Right ventricle myocardium inferior (tissue), 1 donor: ENCODE measurements at regions not wholly inside any gene's neighbourhood (a gene's known extent, or its start where the extent isn't known, plus 50 kb on each side); places are given as distances from the start of the nearest gene placed in this dataset.

Source experiments
- ATAC-seq: fragments of 200-7000 bp; cut with Tn5 transposase; one replicate; pipeline ENCODE4 v1.9.1; 2020; ENCODE audit warnings: mild to moderate bottlenecking, moderate library complexity
- DNase-seq: peaks from one replicate; pipeline ENCODE4 v3.0.0; 2021; ENCODE audit errors: missing footprints
- intact Hi-C: fragments of 100-400 bp; cut with DNase I; formaldehyde crosslinking; loops from one replicate; pipeline ENCODE4 v1.11.0; 2022
- donor health status: DM: no; HTN: yes; CAD: no; lungs with severe emphysema.

DNA sequence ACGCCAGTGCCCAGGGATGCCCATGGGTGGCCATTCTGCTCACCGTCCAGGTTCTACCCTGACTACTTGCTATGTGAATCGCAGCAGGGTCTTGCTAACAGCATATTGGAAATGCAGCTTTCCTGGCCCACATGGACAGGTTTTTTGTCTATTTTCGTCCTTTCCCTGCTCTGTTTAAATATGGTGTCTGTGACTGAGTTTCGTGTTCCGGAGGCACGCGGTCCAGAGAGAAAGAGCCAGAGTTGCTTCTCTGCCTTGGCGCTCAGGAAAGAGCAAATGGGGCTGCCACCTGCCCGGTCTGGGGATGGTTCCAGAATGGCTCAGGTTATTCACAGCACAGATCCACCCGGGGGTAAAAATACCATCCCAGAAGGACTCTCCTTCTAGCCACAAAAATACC, 456.2 kb downstream of the BCL11A start:
- intact Hi-C loops: no loop called here
- ATAC-seq (no peak), DNase-seq (no peak)

GRCh38 chr2:60096556-60096955, 456.9 kb downstream of the BCL11A start:
- DNase-seq (no peak), ATAC-seq (no peak)
- intact Hi-C loops: no loop called here

GRCh38 chr2:60095903-60096302, 457.6 kb downstream of the BCL11A start:
- DNase-seq (no peak), ATAC-seq (no peak)
- intact Hi-C loops: no loop called here

GRCh38 chr2:60095202-60095815, 458.1 kb downstream of the BCL11A start:
- intact Hi-C loops: no loop called here
- ATAC-seq: no peak
- DNase-seq: no peak

DNA sequence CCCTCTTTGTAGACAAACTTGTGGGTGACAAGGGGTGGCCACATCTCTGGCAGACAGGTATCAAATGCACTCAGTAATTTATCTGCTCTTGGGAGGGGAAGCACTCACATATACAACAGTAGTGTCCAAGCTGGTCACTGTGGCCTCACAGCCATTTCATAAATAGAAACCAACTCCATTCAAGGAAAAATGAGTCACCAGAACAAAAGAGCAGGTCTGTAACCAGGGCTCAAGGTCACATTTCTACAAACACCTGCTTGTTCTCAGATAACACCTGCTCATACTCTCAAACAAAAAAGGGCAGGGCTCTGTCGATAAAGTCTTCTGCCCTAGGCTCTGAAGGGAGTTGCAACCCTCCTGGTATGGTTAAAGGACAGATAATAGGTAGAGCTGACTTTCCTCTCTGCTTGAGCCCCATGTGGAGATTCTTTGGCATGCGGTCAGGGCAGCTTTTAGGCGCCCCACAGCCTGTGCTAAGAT, 459.0 kb downstream of the BCL11A start:
- intact Hi-C loops: loop anchor here (5.0 kb wide), 1 partner anchor 37 kb away; no protein-coding TSS in a partner anchor
- DNase-seq (no peak), ATAC-seq (peak; percentile 70)

DNA sequence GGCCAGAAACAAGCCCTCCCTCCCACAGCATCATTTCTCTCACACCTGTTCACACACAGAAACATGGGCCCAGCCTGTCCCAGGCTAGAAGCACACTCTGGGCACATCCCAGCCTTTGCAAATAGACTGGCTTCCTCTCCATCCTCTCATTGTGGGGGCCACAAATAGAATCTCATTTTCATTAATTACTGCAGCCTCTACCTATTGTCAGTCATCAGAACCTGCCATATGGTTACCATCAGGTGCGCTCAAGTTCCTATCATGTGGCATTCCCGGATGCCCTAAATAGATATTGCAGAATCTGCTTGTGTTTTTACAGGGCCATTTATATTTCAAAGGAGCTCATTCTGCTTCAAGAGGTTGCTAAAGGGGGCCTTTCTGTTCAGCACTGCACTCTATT, 460.7 kb downstream of the BCL11A start:
- ATAC-seq: no peak
- no peak for DNase-seq
- intact Hi-C loops: loop anchor here (5.0 kb wide), 1 partner anchor 35 kb away; no protein-coding TSS in a partner anchor

- intact Hi-C loops: loop anchor here (5.0 kb wide), 1 partner anchor 35 kb away; no protein-coding TSS in a partner anchor
Observed at GRCh38 chr2:60091894-60092293, 461.6 kb downstream of the BCL11A start.

GRCh38 chr2:60091266-60091665, 462.2 kb downstream of the BCL11A start:
- DNase-seq: no peak
- intact Hi-C loops: loop anchor here (5.0 kb wide), 1 partner anchor 34 kb away; no protein-coding TSS in a partner anchor
- no peak for ATAC-seq

More at GRCh38 chr2:60091894-60092293, 461.6 kb downstream of the BCL11A start:
- no peak for ATAC-seq
- no peak for DNase-seq

DNA sequence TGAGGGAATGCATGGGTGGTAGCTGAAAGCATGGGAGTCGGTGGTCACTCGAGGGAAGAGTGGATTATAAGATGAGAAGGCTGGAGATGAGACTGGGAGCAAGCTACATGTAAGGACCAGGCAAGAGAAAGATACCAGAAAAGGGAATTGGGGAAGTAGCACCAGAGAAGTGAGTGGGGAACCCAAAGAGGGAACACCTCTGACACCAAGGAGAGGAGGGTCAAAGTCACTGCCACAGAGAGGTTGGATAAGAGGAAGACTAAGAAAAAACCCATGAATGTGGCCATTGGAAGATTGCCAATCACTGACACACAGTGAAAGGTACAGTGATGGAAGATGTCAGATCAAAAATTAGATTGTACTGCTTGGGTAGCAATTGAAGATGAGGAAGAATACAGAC, 473.9 kb downstream of the BCL11A start:
- ATAC-seq (no peak), DNase-seq (no peak)
- intact Hi-C loops: no loop called here

DNA sequence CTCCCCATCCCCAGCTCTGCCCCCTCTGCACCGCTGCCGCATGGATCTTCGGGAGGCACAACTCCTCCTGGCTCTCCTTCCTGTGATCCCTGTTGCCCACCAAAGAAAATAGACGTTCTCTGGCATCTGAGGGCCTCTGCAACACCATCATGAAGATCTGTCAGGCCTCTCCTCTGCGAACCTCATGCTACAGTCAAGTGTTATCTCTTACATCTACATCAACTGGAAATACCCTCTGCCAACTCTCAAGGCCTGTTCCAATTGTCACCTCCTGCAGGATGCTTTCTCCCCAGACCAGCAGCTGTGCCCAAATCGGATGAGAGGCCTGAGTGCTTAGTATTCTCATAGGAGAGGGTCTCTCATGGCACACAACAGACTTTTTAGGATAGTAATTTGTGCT, 478.4 kb downstream of the BCL11A start:
- intact Hi-C loops: no loop called here
- no peak for DNase-seq
- ATAC-seq: no peak

DNA sequence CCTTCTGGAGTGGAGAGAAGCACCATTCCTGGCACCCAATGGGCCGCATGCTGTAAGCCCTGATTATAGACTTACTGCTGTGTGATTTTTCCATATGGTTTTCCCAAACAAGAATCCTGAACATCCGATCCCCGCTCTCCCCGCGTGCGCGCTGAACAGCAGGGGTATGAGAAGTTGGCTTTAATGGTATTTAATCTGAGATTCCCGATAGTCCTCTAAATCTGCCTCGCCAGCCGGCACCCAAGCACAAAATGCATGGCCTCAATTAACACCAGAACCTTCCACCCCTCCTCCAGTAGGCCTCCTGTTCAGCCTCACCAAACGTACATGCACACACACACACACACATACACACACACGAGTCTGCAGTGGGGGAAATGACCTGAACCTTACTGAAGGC, 480.3 kb downstream of the BCL11A start:
- ATAC-seq: no peak
- intact Hi-C loops: no loop called here
- no peak for DNase-seq

GRCh38 chr2:60072609-60073008, 480.8 kb downstream of the BCL11A start:
- DNase-seq (no peak), ATAC-seq (no peak)
- intact Hi-C loops: no loop called here

DNA sequence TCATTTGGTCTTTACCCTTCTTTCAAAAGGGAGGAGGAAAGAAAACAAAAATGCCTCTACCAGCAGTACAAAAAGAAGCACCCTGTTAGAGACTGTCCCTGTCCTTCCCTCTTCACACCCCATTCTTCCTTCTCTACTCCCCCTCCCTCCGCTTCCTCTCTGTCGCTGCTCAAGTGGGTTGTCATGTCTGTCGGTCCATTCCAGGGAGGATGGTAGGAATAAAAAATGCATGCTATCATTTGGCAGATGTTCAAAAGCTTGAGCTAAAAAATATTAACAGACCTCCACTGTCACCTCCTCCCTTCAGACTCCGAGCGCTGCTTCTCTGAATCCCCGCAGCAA, 482.0 kb downstream of the BCL11A start:
- ATAC-seq (peak; percentile 43), DNase-seq (no peak)
- intact Hi-C loops: no loop called here

- no peak for ATAC-seq
- intact Hi-C loops: no loop called here
- DNase-seq: no peak
Observed at GRCh38 chr2:60070736-60071489, 482.5 kb downstream of the BCL11A start.

DNA sequence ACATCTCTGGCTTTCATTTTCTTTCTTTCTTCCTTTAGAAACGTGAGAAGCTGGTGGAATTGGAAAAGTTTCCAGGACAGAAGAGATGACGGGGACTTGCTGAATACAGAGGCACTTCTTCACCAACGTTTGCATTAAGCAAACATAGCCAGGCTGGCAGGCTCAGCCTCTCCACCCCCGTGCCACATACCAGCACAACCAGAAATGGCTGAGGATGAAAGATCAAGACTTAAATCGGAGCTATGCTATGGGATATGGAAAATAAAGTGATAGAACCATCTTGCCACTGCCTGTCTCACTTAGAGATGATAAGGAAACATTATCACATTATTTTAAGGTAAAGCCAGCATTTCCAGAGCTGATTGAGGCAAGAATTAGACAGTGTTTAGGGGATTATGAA, 483.3 kb downstream of the BCL11A start:
- DNase-seq (no peak), ATAC-seq (no peak)
- intact Hi-C loops: no loop called here

- intact Hi-C loops: no loop called here
- no peak for ATAC-seq
Observed at GRCh38 chr2:60068755-60069154, 484.7 kb downstream of the BCL11A start.

DNA sequence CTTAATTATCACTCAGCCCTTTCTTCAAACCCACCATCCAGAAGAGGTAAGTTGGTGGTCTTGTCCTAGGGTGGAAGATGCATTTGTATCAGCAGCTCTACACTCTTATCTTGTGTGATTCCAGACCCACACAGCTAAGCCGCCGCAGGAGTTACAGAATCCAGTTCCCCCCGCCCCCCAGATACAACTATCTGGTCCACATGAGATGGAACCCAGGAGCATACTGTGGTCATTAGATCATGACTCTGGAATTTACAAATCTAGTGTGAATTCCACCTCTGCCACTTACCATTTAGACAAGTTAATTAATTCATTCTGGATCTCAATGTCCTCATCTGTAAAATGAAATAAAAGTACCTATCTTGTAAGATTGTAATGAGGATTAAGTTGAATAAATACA, 486.4 kb downstream of the BCL11A start:
- DNase-seq (no peak), ATAC-seq (no peak)
- intact Hi-C loops: no loop called here

More at GRCh38 chr2:60068755-60069154, 484.7 kb downstream of the BCL11A start:
- DNase-seq: no peak

DNA sequence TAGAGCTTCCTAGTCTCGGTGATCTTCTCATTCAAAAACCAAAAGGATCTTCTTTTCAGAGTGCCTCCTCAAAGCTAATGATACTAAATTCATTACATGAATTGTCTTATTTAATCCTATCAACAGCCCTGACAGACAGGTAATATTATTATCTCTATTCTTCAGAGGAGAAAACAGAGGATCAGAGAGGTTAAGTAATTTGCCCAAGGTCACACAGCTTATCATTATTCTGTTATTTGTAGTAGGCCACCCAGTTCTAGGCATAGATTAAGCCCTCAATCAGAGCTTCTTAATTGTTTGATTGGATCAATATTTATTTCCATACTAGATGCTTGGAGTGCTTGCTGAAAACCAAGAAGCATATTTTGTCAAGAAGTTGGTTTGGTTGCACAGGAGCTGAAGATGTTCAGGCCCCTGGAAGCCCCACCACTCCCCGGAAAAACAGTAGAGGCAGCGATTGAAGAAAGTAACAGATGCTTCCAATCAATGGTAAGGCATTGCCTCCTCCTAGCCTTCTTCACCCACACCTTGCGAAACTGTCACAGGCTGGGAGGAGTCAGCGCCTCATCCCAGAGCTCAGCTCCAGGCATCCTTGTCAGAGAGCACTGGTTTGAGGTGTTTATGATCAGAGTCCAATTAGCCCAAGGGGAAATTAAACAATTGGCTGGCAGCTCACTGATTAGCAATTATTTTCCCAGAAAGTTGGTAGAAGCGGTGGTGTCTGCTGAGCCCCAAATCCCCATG, 487.2 kb downstream of the BCL11A start:
- intact Hi-C loops: no loop called here
- ATAC-seq (no peak), DNase-seq (no peak)

DNA sequence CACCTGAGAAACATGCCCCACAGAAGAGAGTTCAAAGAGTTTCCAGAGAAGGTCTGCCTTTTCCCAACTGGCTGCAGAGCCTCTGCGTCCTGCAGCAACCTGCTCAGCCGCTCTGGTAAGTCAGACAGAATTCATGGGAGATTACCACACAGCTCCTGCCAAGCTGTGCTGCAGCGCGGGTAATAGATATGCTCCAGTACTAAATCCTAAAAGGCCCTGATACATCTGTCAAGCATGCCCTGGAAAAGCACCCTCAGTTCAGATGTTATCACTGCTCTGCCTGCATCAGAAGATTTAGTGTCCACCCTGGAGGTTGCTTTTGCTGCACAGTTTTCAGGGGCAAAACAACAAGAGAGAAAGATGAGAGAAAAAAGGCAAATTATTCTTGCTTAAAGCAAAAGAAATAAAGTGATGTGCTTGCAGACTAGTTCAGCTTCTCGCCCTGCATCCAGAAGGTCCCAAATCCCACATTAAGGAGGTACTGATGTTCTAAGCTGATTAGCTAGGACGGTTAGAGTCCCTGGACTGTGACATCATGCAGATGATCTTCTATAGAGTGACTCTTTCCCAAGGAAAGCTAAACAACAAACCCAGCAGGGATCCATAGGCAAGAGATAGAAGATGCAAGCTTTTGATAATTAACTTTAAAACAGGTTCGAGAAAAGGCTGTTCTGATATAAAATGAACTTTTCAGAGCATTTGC, 488.6 kb downstream of the BCL11A start:
- DNase-seq: no peak
- ATAC-seq: peak; percentile 75
- intact Hi-C loops: no loop called here
